ENCODE measurements at regions not wholly inside any gene's neighbourhood (a gene's known extent, or its start where the extent isn't known, plus 50 kb on each side); places are given as distances from the start of the nearest gene placed in this dataset.

DNA sequence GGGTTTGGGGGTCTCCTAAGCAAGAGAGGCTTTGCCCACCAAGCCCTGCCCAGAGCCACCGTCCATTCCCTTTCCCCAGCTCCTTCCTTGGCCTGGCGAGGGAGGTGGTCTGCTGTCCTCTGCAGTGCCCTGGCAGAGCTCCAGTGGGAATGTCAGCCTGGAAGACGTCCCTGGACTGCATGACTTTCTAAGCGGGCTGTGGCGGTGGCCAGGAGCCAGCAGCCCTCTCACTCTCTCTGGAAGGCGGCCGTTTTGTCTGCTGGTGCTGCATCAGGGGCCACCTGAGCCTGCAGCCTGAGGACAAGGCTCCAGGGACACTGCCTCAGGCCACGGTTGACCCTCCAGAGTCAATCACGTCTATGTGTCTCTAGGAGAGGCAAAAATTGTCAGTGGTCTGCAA lies 271.0 kb downstream of the SKAP2 start:
- no peaks in the 10 kb centered on the region for H3K36me3 ChIP-seq (ENCODE audit: control insufficient read depth, insufficient read depth, low read length)
- ChIA-PET CTCF (no interaction called here), POLR2A (ENCODE audit: unreplicated experiment) (no interaction called here)
- intact Hi-C loops (cut with micrococcal nuclease) (no loop called here), dilution Hi-C loops (cut with HindIII; ENCODE audit: low sequenced_read_pairs, unreplicated experiment) (no loop called here), in situ Hi-C loops (cut with MboI; ENCODE audit: low sequenced_read_pairs) (no loop called here)
- H2AK9ac ChIP-seq (replicated peaks; ENCODE audit: low read depth, low read length, poor library complexity), result no peak overlapping the region
- no peak overlapping the region for H3K56ac ChIP-seq (ENCODE audit: extremely low read depth, insufficient read depth, low read length)
- H3K4me1 ChIP-seq (ENCODE audit: control insufficient read depth, insufficient read depth, low read length), result no peaks in the 10 kb centered on the region
- H3K4ac ChIP-seq (ENCODE audit: low read depth, low read length), result no peak overlapping the region
- no peak overlapping the region for H3K23ac ChIP-seq (ENCODE audit: low read depth, low read length)
- no peaks in the 10 kb centered on the region for H3K9me1 ChIP-seq (ENCODE audit: insufficient read depth, low read length)
- H3K18ac ChIP-seq (ENCODE audit: low read depth, low read length), result no peak overlapping the region
- no peak overlapping the region for H2BK15ac ChIP-seq (ENCODE audit: low read depth, low read length)
- no peak overlapping the region for H3K27ac ChIP-seq (ENCODE audit: insufficient read depth, low read length)
- H3K14ac ChIP-seq (replicated peaks; ENCODE audit: low read depth, low read length), result no peak overlapping the region
- no peak overlapping the region for H2AK5ac ChIP-seq (ENCODE audit: low read depth, low read length)
- H3K9ac ChIP-seq (ENCODE audit: low read depth, low read length), result no peak overlapping the region
- no peak overlapping the region for H3K4me2 ChIP-seq (ENCODE audit: low read depth, low read length)
- H3K4me3 ChIP-seq (ENCODE audit: insufficient read depth, low read depth, low read length), result no peak overlapping the region
- no peaks in the 10 kb centered on the region for H3K9me3 ChIP-seq (ENCODE audit: control insufficient read depth, insufficient read depth, low read length)
- no peak overlapping the region for H2BK20ac ChIP-seq (ENCODE audit: low read depth, low read length)
- DNase-seq (no peak), ATAC-seq (ENCODE audit: low read depth) (no peak)
- no peak overlapping the region for H2AFZ ChIP-seq (replicated peaks; ENCODE audit: low read length, poor library complexity)
- BruUV-seq (replicated peaks), result no TSS peak
- H3K27me3 ChIP-seq (ENCODE audit: control insufficient read depth, insufficient read depth, low read length), result peaks cover 1% of the 10 kb centered on the region
- no peaks in the 10 kb centered on the region for H3K79me1 ChIP-seq (ENCODE audit: low read depth in 1 of 2, low read length in 2 of 2)
- 5% methylated on average over 5 of the region's 9 CpGs; no CpG with 5 or more reads in 1 of the 2 experiments for WGBS, 2 experiments (ENCODE audit: extremely low coverage in 2 of 2, insufficient read length in 1 of 2)
- no peaks in the 10 kb centered on the region for H4K20me1 ChIP-seq (ENCODE audit: insufficient read depth, low read length)
- H4K8ac ChIP-seq (ENCODE audit: low read depth in 2 of 2, low read length in 2 of 2), result no peak overlapping the region
- TF ChIP-seq MXI1 (IDR thresholded peaks at IDR 0.05; ENCODE audit: borderline replicate concordance, low read depth, low read length) (no peak), CEBPB (IDR thresholded peaks at IDR 0.05; ENCODE audit: low read depth, low read length) (no peak), FOS (IDR thresholded peaks at IDR 0.05; ENCODE audit: low read depth, low read length) (no peak), SMC3 (IDR thresholded peaks at IDR 0.05; ENCODE audit: low read depth, low read length) (no peak)
- H2BK5ac ChIP-seq (ENCODE audit: low read depth, low read length, poor library complexity, severe bottlenecking), result no peak overlapping the region
- no peak overlapping the region for H4K91ac ChIP-seq (ENCODE audit: insufficient read depth, low read depth, low read length)
- H2BK120ac ChIP-seq (ENCODE audit: low read depth, low read length), result no peak overlapping the region
- H4K5ac ChIP-seq (ENCODE audit: low read depth, low read length), result no peak overlapping the region
